ENCODE measurements at regions not wholly inside any gene's neighbourhood (a gene's known extent, or its start where the extent isn't known, plus 50 kb on each side); places are given as distances from the start of the nearest gene placed in this dataset.
"Not testable (repeated sequence)": the region's sequence is repeated elsewhere in the genome, so short reads cannot be mapped to it uniquely, and the experiment has no call there.

DNA sequence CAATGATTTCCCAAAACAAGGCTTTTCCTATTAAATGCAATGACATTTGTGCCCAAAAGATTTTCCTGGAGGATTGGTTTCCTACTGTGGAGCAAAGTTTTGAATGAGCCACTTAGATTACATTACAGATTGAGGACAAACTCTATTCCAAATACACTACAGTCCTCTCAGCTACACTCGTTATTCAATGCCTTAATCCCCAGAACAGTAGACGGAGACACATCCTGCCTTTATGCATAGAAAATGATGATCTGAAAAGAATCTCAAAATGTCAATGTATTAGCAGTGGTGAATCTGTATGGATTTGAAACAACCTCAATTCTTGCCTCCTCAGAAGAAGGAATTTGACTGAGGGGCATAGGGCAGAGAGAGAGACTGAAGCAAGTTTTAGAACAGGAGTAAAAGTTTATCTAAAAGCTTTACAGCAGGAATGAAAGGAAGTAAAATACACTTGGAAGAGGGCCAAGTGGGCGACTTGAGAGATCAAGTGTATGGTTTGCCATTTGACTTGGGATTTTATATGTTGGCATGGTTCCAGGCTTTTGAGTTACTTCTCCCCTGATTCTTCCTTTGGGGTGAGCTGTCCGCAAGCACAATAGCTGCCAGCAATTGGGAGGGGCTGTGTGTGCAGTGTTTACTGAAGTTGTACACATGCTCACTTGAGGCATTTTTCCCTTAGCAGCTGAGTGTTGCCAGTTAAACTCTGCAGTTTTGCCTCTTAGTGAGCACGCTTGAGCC, 891.9 kb upstream of the MBL2 start:
- Histone ChIP-seq H3K36me3 (ENCODE audit: insufficient read depth, low read length) (no peaks in the 10 kb centered on the region), H3K27ac (ENCODE audit: low read length) (no peak overlapping the region), H3K4me3 (ENCODE audit: low read depth in 1 of 2, low read length in 2 of 2) (no peak overlapping the region), H3K79me2 (ENCODE audit: insufficient read depth, low read length) (no peaks in the 10 kb centered on the region), H2AFZ (ENCODE audit: low read depth, low read length) (no peak overlapping the region), H4K20me1 (ENCODE audit: insufficient read depth, low read length) (no peaks in the 10 kb centered on the region), H3K9ac (ENCODE audit: low read depth, low read length) (no peak overlapping the region), H3K9me3 (ENCODE audit: insufficient read depth, low read length, severe bottlenecking) (peaks cover 8% of the 10 kb centered on the region), H3K27me3 (ENCODE audit: insufficient read depth, low read length, poor library complexity) (no peaks in the 10 kb centered on the region), H3K4me1 (ENCODE audit: insufficient read depth, low read length) (no peaks in the 10 kb centered on the region), H3K4me2 (ENCODE audit: insufficient read depth, low read length) (no peak overlapping the region)
- TF ChIP-seq, protein P1, sequence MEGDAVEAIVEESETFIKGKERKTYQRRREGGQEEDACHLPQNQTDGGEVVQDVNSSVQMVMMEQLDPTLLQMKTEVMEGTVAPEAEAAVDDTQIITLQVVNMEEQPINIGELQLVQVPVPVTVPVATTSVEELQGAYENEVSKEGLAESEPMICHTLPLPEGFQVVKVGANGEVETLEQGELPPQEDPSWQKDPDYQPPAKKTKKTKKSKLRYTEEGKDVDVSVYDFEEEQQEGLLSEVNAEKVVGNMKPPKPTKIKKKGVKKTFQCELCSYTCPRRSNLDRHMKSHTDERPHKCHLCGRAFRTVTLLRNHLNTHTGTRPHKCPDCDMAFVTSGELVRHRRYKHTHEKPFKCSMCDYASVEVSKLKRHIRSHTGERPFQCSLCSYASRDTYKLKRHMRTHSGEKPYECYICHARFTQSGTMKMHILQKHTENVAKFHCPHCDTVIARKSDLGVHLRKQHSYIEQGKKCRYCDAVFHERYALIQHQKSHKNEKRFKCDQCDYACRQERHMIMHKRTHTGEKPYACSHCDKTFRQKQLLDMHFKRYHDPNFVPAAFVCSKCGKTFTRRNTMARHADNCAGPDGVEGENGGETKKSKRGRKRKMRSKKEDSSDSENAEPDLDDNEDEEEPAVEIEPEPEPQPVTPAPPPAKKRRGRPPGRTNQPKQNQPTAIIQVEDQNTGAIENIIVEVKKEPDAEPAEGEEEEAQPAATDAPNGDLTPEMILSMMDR (IDR thresholded peaks at IDR 0.05; ENCODE audit: borderline replicate concordance, extremely low read depth, low read length, poor library complexity, severe bottlenecking), result no peak
- TF ChIP-seq EZH2 (IDR thresholded peaks at IDR 0.05; ENCODE audit: borderline replicate concordance, low read depth, low read length, severe bottlenecking), result no peak
- no peak for DNase-seq
- ATAC-seq (ENCODE audit: insufficient read depth, low read depth), result no peak

DNA sequence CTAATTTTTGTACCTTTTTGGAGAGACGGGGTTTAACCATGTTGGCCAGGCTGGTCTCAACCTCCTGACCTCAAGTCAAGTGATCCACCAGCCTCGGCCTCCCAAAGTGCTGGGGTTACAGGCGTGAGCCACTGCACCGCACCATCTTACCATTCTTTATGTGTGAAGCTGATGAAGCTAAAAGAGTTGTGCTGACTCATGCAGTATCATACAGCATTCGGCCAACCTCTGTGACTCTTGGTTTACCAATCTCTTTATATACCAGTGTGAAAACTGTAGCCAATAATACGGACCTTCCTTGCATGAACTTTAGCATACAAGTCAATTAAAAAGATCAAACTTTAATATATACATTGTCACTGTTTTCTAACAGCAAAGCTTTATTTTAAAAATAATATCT, 878.2 kb upstream of the MBL2 start:
- H3K4me3 ChIP-seq (ENCODE audit: low read depth in 1 of 2, low read length in 2 of 2), result no peak overlapping the region
- no peak for TF ChIP-seq EZH2 (IDR thresholded peaks at IDR 0.05; ENCODE audit: borderline replicate concordance, low read depth, low read length, severe bottlenecking)
- TF ChIP-seq, protein P1 (IDR thresholded peaks at IDR 0.05; ENCODE audit: borderline replicate concordance, extremely low read depth, low read length, poor library complexity, severe bottlenecking), result no peak
- H3K79me2 ChIP-seq (ENCODE audit: insufficient read depth, low read length), result no peaks in the 10 kb centered on the region
- H4K20me1 ChIP-seq (ENCODE audit: insufficient read depth, low read length), result no peaks in the 10 kb centered on the region
- H3K27me3 ChIP-seq (ENCODE audit: insufficient read depth, low read length, poor library complexity), result no peaks in the 10 kb centered on the region
- no peak overlapping the region for H3K9ac ChIP-seq (ENCODE audit: low read depth, low read length)
- no peaks in the 10 kb centered on the region for H3K4me1 ChIP-seq (ENCODE audit: insufficient read depth, low read length)
- no peak overlapping the region for H3K27ac ChIP-seq (ENCODE audit: low read length)
- H3K4me2 ChIP-seq (ENCODE audit: insufficient read depth, low read length), result no peak overlapping the region
- ATAC-seq (ENCODE audit: insufficient read depth, low read depth) (no peak), DNase-seq (no peak)
- H2AFZ ChIP-seq (ENCODE audit: low read depth, low read length), result no peak overlapping the region
- H3K9me3 ChIP-seq (ENCODE audit: insufficient read depth, low read length, severe bottlenecking), result no peaks in the 10 kb centered on the region
- H3K36me3 ChIP-seq (ENCODE audit: insufficient read depth, low read length), result no peaks in the 10 kb centered on the region

DNA sequence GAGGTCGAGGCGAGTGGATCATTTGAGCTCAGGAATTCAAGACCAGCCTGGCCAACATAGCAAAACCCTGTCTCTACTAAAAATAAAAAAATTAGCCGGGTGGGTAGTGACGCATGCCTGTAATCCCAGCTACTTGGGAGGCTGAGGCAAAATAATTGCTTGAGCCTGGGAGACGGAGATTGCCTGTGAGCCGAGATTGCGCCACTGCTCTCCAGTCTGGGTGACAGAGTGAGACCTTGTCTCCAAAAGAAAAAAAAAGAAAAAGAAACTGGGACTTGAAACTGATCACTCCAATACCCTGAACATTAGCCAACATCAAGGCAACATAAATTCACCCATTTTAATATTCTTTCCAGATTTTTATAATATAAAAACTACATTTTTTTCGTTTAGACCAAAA, 874.6 kb upstream of the MBL2 start:
- H3K4me2 ChIP-seq (ENCODE audit: insufficient read depth, low read length); H3K9me3 ChIP-seq (ENCODE audit: insufficient read depth, low read length, severe bottlenecking); H3K4me3 ChIP-seq (ENCODE audit: low read depth in 1 of 2, low read length in 2 of 2); DNase-seq; H3K27ac ChIP-seq (ENCODE audit: low read length); H2AFZ ChIP-seq (ENCODE audit: low read depth, low read length); H4K20me1 ChIP-seq (ENCODE audit: insufficient read depth, low read length); H3K79me2 ChIP-seq (ENCODE audit: insufficient read depth, low read length); H3K9ac ChIP-seq (ENCODE audit: low read depth, low read length); H3K27me3 ChIP-seq (ENCODE audit: insufficient read depth, low read length, poor library complexity); ATAC-seq (ENCODE audit: insufficient read depth, low read depth); H3K36me3 ChIP-seq (ENCODE audit: insufficient read depth, low read length); H3K4me1 ChIP-seq (ENCODE audit: insufficient read depth, low read length): not testable (repeated sequence)

DNA sequence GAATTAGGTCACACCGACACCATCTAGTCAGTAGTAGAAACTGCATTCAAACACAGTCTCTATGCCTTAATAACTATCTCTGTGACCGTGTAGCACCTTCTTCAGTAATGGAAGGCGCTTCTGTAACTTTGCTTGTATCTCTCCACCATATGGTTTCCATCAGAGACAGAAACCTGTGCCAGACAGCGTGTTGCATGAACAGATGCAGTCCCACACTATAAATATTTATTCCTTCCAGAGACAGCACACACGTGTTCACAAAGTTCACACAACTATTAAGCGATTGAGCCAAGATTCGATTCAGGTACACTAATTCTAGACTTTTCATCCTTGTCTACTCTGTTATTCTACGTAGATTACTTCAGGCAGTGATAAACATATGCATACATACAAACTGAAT, 873.9 kb upstream of the MBL2 start:
- Histone ChIP-seq H3K4me1 (ENCODE audit: insufficient read depth, low read length) (no peaks in the 10 kb centered on the region), H3K27me3 (ENCODE audit: insufficient read depth, low read length, poor library complexity) (no peaks in the 10 kb centered on the region), H3K27ac (ENCODE audit: low read length) (no peak overlapping the region), H3K4me3 (ENCODE audit: low read depth in 1 of 2, low read length in 2 of 2) (no peak overlapping the region), H4K20me1 (ENCODE audit: insufficient read depth, low read length) (no peaks in the 10 kb centered on the region), H2AFZ (ENCODE audit: low read depth, low read length) (no peak overlapping the region), H3K79me2 (ENCODE audit: insufficient read depth, low read length) (no peaks in the 10 kb centered on the region), H3K4me2 (ENCODE audit: insufficient read depth, low read length) (no peak overlapping the region), H3K9me3 (ENCODE audit: insufficient read depth, low read length, severe bottlenecking) (no peaks in the 10 kb centered on the region), H3K36me3 (ENCODE audit: insufficient read depth, low read length) (no peaks in the 10 kb centered on the region), H3K9ac (ENCODE audit: low read depth, low read length) (no peak overlapping the region)
- ATAC-seq (ENCODE audit: insufficient read depth, low read depth), result no peak
- TF ChIP-seq EZH2 (IDR thresholded peaks at IDR 0.05; ENCODE audit: borderline replicate concordance, low read depth, low read length, severe bottlenecking), result no peak
- TF ChIP-seq, protein P1 (IDR thresholded peaks at IDR 0.05; ENCODE audit: borderline replicate concordance, extremely low read depth, low read length, poor library complexity, severe bottlenecking), result no peak
- no peak for DNase-seq
